ENCODE measurements at regions not wholly inside any gene's neighbourhood (a gene's known extent, or its start where the extent isn't known, plus 50 kb on each side); places are given as distances from the start of the nearest gene placed in this dataset.
"Not testable (repeated sequence)": the region's sequence is repeated elsewhere in the genome, so short reads cannot be mapped to it uniquely, and the experiment has no call there.

DNA sequence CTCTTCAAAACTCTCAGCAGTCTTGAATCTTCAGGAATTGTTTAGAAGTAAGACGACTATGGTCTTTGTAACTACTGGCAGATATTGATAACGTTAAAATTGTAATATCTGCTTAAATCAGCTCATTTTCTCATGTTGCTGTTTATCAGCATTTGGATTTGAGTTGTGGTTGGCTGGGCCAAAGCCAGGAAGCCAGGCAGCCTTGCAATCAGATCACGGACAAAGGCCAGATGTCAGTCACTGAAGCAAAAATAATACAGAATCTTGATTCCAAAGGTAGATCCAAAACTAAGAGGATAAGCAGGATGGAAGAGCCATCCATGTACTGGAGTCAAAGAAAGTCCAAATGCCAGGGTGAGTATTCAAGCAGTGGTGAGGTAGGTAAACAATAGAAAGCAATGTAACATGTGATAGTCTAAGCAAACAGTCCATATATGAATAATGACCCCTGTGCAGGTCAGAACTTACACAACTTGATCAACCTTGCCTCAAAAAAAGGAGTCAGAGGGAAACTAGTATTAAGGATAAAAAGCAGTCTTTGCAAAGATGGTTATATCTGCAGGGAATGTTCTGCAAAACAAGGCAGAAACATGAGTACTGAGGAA lies 95.8 kb upstream of the RAP1B start:
- no peak for DNase-seq

DNA sequence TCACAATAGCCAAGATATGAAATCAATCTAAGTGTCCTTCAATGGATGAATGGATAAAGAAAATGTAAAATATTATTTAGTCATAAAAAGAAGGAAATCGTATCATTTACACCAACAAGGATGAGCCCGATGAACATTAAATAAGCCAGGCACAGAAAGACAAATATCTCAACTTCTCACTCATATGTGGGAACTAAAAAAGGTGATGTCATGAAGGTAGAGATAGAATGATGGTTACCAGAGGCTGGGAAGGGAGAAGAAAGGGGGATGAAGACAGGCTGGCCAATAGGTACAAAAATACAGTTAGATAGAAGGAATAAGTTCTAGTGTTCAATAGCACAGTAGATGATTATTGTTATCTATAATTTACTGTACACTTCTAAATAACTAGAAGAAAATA lies 94.9 kb upstream of the RAP1B start:
- DNase-seq, result no peak

DNA sequence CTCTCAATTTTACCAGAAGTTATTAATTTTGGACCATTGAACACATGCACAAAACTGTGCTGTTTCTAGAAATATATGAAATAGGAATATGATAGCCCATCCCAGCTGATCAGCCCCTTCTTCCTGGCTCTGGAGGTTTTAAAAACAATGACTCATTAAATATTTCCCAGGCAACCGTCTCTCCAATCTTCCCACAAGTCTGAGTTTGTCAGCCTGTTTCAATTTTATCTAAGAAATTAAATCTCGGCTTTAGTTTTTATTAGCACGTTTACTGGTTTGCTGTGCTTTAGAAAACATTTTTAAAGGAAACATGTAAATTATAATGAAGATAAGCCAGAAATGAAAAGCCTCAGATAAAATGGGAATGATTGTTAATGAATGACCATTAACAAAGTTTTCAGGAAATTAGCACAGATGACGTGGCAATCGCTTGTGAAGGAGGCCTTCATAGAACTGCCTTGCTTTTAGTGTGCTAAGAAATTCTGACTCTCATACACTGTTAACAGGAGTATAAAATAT lies 89.3 kb upstream of the RAP1B start:
- no peak for DNase-seq

DNA sequence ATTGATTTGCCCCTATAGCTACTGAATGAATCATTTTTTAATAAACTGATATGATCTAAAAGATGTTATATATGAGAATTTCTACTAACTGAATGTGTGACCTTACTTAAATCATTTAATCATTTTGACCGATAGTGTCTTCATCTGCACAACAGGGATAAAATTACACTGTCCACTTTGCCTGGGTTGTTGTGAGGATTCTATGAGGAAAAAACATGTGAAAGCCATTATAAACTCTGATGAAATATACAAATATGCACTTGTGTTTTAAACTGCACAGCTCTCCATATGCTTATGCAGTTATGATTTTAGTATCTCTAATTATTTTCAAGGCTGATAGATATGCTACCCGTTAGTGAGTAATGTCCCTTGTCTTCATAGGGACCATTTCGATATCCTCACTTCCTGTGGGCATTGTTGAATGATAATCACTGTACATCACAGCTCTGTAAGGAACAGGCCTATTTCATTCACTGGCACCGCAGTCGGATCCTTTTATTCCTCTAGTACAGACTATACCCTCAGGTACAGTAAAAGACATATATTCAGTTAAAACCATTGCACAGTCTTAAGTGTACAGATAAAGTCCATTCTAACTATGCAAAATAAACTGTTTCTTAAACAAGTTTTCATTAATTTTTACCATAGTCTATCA lies 88.7 kb upstream of the RAP1B start:
- no peak for DNase-seq

DNA sequence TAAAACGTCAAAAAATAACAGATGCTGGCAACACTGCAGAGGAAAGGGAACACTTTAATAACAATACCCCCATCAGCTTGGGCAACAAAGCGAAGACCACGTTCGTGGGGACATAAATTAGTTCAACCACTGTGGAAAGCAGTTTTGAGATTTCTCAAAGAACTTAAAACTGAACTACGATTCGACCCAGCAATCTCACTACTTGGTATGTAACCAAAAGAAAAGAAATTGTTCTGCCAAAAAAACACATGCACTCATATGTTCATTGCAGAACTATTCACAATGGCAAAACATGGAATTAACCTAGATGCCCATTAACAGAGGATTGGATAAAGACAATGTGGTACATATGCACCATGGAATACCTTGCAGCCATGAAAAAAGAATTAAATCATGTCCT lies 81.2 kb upstream of the RAP1B start:
- no peak for DNase-seq

DNA sequence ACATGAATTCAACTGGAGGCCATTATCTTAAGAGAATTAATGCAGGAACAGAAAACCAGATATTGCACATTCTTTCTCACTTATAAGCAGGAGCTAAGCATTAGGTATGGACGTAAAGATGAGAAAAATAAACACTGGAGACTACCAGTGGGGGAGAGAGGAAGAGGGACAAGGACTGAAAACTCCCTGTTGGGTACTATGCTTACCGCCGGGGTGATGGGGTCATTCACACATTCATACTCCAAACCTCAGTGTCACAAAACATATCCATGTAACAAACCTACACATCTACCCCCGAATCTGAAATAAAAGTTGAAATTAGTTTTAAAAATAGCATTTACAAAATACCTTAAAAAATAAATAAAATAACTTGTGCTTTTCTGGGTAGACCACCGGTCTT lies 80.8 kb upstream of the RAP1B start:
- DNase-seq, result no peak

DNA sequence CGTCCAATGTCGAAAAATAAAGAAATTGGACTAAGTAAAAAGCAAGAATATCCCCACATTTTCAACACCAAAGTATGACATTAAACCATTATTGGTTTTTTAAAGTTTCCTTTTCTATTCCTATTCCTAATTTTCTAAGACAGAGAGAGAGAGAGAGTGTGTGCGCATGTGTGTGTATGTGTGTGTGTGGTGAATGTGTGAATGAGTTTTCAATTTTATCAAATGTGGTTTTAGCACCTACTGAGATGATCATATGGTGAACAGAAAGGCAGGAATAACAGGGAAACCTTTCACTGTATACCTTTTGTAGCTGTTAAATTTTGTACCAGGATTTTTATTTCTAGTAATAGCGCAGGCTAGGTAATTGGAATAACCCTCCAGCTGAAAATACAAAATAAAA lies 80.4 kb upstream of the RAP1B start:
- DNase-seq, result no peak

DNA sequence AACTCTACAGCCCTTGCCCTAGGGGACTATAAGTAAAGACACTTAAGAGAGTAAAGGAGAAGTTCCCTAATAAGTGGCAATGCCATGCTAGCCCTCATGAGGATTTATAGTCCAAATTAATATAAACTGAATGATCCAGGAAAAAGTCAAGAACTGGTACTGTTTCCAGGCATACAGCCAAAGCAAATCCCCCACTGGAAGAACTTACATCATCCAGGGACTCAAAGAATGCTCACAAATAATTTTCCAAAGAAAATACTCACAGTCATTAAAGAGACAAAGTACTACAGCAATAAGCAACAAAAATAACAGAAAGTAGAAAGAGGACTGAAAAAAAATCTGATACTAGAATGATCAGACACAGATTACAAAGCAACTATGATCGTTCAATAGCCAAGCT lies 79.7 kb upstream of the RAP1B start:
- DNase-seq, result no peak

DNA sequence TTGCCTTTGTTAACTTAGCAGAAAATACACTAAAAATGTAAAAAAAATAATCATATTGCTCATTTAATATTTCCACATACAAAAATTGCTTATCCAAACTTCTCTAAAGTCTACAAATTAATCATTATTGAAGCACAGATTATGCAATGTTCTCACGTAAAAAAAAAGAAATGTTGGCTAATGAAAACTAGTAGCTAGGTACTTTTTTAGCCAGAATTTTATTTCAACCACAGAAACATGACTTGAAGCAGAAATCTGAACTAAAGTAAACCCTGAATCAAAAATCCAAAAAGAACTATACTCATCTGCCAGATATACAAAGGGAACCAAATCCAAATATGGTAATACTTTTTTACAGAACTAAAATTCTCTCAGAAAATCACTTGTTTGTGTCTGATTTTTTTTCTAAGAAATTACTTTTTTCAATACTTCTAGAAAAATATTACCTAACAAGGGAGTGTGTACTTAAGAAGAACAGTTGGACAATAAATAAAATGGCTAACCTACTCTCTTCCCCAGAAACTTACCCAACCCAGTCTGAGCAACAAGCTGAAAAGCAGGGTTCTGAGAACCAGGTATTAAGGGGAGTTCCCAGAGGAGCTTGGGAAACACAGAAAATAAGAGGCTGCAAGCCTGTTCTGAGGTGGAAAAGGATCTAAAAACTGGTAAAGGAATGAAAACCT lies 78.4 kb upstream of the RAP1B start:
- DNase-seq, result peak; percentile 62 to 68

DNA sequence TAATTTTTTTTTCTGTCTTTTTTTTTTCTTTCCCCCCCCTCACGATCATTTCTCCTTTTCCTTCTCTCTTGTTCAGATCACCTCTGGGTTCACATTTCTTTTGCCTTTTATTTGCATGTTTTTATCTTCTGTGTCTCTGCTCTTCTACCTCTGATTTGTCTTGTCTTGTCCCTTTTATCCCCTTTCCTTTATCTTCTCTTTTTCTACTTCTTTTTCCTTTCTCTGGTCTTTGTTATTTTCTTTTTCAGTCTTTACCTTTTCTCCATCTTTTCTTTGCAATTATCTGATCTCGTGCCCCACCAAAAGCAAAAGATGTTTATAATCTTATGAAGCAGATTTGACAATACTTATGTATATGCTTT lies 77.8 kb upstream of the RAP1B start:
- no peak for DNase-seq

DNA sequence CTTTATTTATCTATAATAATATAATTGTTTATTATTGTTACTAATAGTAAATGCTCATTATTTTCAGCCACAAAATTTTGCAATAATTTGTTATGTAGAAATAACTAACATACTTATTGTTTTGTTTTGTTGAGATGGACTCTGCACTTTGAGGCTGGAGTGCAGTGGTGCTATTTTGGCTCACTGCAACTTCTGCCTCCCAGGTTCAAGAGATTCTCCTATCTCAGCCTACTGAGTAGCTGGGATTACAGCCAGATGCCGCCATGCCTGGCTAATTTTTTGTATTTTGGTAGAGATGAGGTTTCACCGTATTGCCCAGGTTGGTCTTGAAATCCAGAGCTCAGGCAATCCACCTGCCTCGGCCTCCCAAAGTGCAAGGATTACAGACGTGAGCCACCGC lies 76.6 kb upstream of the RAP1B start:
- DNase-seq, result no peak

DNA sequence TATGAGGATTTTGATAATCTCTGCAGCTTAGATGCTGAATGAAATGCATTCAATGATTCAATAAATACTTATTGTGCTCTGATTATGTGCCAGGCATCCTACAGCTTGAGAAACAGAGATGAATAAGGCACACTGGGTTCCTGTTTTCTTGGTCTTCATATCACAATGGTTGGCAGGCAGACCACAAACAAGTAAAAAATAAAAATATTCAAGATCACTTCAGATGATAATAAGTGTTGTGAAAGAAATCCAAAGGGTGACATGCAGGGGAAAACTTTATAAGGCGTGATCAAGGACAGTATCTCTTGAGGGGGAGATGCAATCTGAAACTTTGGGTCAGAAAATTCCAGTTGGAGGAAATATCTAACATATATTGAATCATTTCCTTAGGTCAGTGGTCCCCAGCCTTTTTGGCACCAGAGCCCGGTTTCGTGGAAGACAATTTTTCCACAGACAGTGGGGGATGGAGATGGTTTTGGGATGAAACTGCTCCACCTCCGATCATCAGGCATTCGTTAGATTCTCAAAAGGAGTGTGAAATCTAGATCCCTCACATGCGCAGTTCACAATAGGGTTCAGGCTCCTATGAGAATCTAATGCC lies 73.7 kb upstream of the RAP1B start:
- peak in 1 of 2 donors; percentile 48 for DNase-seq

DNA sequence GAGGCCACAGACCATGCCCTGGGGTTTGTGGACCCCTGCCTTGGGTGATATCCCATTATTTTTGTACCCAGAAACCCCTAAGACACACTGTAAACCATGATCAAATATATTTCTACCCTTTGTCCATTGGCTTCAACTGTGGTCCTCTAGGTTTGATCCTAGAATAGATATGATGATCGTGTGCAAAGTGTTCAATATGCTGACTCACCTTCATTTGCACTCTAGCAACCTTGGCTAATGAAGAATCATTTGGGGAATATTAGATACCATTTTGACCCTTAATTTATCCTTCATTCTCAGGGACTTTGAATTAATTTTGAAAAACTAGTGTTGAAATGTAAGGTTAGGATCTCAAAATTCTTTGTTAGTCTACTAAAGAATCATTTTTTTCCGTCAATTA lies 73.1 kb upstream of the RAP1B start:
- DNase-seq, result no peak

DNA sequence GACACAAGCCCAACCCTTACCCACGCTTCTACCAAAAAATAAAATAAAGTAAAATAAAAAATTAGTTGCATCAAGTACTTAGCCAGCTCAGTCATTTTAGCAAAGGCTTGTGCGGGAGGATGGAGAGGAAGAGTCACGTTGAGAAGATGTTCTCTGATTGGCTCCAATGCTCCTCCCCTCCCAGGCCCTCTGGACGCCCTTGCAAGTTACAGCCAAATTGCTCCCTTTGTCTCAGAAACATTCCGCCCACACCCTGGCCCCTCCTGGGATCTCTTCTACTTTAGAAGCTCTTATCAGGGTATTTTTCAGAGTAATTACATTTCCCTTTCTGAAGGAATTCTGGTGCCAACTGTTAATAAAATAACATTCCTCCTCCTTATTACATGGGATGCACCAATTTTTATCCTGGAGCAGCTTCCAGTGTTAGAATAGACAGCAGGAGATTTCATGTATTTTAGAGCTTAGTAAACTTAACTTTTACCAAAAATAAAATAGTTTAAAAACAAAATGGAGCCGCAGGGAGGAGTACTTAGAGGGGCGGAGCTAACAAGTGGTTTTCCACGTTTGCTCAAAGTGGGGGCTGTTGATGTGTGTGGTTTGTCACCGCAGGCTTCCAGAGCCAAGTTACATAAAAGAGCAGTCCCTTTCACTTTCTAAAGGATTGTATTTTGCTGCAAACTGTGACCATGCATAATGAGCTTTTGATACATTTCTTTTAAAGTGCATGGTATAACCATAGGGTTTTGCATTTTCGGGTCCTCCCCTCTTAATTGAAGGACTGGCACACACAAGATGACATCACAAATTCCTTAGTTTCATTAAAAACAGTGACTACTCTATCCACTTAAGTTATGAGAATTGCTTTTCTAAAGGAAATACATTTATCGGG lies 71.7 kb upstream of the RAP1B start:
- DNase-seq, result peak; percentile 79 to 89

DNA sequence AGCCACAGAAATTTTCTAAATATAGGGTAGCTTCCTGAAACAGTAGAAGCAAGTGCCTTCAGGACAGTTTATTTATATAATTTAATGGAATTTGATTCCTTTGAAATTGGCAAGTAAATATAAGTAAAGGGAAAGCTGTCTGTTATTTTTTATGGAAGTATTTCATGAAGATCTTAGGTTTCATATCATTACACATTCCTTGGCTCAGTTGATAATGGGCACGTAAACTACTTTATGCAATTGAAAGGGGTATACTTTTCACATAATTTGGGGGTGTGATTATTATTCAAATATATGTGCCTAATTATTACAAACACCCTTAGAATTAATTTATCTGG lies 71.1 kb upstream of the RAP1B start:
- DNase-seq, result no peak

DNA sequence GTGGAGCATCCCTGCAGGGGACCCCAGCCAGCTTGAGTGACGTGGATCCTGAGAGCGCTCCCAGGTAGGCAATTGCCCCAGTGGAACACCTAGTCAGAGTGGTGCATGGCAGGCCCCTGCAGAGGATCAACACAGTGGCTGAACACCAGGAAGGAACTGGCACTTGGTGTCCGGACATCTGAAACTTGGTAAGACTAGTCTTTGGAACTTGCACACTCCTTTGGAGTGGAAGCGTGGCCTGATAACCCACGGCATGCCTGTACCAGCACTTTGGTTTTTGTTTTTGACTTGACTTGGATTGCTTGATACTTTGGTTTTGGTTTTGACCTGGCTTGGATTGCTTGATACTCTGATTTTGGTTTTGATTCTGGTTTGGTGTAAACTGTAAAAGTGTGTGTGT lies 69.9 kb upstream of the RAP1B start:
- DNase-seq, result not testable (repeated sequence)

DNA sequence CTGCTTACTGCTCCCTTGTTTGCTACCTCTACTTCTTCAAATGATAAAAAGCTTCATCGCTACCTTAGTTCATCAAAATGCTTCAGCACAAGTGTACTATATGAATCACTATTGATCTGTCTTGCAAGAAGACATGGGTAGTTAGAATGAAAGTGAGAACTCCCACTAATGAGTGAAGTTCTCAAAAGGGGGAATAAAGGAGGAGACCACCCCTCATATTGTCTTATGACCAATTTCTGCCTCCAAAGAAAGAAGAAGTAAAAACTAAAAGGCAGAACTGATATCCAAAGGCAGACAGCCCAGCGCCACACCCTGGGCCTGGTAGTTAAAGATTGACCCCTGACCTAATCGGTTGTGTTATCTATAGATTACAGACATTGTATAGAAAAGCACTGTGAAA lies 63.4 kb upstream of the RAP1B start:
- DNase-seq, result not testable (repeated sequence)

DNA sequence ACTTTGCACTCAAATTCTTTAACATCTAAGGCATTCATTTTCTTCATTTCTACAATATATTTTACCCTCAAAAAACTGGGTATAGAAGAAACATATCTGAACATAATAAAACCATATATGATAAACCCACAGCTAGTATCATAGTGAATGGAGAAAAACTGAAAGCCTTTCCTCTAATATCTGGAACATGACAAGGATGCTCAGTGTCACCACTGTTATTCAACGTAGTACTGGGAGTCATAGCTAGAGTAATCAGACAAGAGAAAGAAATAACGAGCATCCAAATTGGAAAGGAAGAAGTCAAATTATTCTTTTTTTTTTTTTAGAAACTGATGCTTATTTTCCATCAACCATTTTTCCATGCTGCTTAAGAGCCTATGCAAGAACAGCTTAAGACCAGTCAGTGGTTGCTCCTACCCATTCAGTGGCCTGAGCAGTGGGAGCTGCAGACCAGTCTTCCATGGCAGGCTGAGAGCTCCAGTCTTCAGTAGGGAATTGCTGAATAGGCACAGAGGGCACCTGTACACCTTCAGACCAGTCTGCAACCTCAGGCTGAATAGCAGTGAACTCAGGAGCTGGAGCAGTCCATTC lies 58.0 kb upstream of the RAP1B start:
- not testable (repeated sequence) for DNase-seq

DNA sequence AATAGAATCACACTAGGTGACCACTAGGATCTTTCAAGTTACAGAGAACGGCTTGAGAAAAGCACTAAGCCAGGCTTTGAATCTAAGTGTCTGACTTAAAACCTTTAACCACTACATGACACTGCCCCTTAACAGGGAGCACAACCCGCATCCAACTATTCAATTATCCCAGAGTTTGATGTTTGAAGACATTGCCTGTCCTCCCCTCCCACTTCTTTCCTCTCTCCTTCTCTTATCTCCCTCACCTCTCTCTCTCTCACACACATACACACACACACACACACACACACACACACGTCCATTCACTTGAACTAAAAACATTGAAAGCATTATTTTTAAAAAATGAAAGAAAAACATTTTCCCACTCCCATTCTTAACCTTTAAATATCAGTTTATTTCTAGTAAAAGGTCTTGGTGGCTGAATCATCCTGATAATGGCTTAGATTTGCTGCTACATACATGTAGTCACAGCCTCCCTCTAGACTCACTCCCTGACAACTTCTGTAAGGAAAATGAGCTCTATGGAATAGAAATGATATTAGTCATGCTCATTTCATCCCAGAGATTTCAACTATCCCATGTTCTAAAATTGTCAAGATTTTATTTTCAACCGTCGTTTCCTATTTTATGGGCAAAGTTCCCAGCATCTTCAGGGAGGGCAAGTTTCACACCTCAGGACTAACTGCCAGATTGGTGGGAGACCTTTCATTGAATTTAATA lies 53.5 kb upstream of the RAP1B start:
- no peak for DNase-seq

DNA sequence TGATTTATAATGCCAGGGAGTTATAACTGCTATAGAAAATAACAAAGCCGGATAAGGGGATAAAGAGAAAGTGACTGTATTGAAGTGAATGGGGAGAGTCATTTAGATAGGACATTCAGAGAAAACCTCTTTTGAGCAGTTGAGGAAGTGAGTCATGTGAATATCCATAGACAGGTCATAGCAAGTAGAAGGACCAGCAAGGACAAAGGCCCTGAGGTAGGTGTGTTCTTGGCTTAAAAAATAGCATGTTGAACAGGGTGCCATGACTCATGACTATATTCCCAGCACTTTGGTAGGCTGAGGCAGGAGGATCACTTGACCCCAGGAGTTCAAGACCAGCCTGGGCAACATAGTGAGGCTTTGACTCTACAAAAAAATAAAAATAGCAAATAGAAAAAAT lies 51.5 kb upstream of the RAP1B start:
- peak; percentile 37 to 61 for DNase-seq

DNA sequence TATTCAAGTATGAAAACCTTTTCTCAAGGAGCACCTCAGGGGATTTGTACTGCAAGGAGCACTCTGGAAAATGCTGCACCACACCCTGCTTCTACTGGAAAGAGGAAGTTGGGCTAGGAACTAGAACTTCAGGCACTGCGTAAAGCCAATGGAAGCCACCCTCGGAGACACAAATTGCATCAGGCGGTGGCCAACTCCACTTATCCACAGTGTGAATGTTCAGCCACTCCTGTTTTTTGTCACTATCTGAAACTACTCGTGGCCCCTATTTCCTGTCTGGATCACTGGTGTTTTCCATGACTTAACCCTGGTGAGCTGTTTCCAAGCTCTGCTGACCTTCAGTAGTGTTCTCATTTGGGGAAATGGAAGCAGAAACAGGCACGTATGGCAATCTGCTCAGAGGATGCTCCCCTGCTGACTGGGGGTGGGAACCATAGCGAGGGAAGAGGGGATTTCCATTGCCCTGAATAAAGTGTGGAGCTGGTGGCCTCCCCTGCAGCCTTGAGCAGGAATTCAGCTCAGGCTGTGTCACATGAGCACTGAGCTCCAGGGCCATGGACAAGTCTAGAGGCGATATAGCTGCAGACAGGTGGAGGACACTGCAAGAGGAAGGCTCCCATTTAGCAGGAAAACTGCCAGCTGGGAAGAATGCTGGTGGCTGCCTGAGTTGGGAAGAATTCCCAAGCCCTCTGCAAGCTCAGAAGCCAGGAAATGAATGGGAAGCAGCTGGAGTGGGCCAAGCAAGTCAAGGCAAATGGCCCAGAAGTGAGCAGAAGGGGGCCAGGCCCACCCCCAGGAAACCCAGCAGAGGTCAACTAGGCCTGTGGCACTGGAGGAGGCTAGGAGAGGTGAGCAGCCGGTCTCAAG lies 50.5 kb upstream of the RAP1B start:
- peak; percentile 91 to 99 for DNase-seq
